WTC11 (cell line): ENCODE measurements at regions not wholly inside any gene's neighbourhood (a gene's known extent, or its start where the extent isn't known, plus 50 kb on each side); places are given as distances from the start of the nearest gene placed in this dataset.

ENCODE experiments used
- CREM ChIP-seq: sonication (generic); formaldehyde crosslinking; IDR thresholded peaks from 2 replicates; pipeline ENCODE4 v1.8.1; 2022; ENCODE audit warnings: mild to moderate bottlenecking, missing genetic modification reagents, moderate library complexity
- IRF2 ChIP-seq: sonication (generic); formaldehyde crosslinking; IDR thresholded peaks from 2 replicates; pipeline ENCODE4 v1.8.0; 2022; ENCODE audit warnings: low read depth, missing genetic modification reagents, borderline replicate concordance
- JAZF1 ChIP-seq: fragments of 250-450 bp; sonication (Bioruptor Pico); IDR thresholded peaks from 2 replicates; pipeline ENCODE4 v1.9.0; 2021; ENCODE audit warnings: moderate library complexity, mild to moderate bottlenecking, inconsistent platforms
- PRDM15 ChIP-seq: sonication (generic); formaldehyde crosslinking; IDR thresholded peaks from 2 replicates; pipeline ENCODE4 v1.8.0; 2022; ENCODE audit warnings: missing genetic modification reagents
- SMAD3 ChIP-seq: sonication (generic); formaldehyde crosslinking; IDR thresholded peaks from 2 replicates; pipeline ENCODE4 v1.8.0; 2022; ENCODE audit warnings: missing genetic modification reagents, mild to moderate bottlenecking, borderline replicate concordance
- ZSCAN18 ChIP-seq: fragments of 250-450 bp; sonication (Bioruptor Pico); IDR thresholded peaks from 2 replicates; pipeline ENCODE4 v2.1.2; 2022; ENCODE audit warnings: mild to moderate bottlenecking, moderate library complexity
- TF ChIP-seq, protein P1 (sequence below): sonication (generic); formaldehyde crosslinking; IDR thresholded peaks from 2 replicates; pipeline ENCODE4 v1.8.0; 2022; ENCODE audit warnings: mild to moderate bottlenecking, missing genetic modification reagents

- TF ChIP-seq, protein P1, sequence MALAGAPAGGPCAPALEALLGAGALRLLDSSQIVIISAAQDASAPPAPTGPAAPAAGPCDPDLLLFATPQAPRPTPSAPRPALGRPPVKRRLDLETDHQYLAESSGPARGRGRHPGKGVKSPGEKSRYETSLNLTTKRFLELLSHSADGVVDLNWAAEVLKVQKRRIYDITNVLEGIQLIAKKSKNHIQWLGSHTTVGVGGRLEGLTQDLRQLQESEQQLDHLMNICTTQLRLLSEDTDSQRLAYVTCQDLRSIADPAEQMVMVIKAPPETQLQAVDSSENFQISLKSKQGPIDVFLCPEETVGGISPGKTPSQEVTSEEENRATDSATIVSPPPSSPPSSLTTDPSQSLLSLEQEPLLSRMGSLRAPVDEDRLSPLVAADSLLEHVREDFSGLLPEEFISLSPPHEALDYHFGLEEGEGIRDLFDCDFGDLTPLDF (CRISPR knock-in tag): no peak
- TF ChIP-seq SMAD3 (no peak), PRDM15 (CRISPR knock-in tag) (no peak), JAZF1 (CRISPR knock-in tag) (no peak), ZSCAN18 (CRISPR knock-in tag) (no peak), IRF2 (CRISPR knock-in tag) (no peak), CREM (CRISPR knock-in tag) (no peak)
These were observed 156.0 kb upstream of the IFNE start for GRCh38 chr9:21638104-21638503.
